HEK293 (cell line): ENCODE measurements at regions not wholly inside any gene's neighbourhood (a gene's known extent, or its start where the extent isn't known, plus 50 kb on each side); places are given as distances from the start of the nearest gene placed in this dataset.

Source experiments
- CTCF ChIA-PET: fragments of 350-600 bp; formaldehyde crosslinking; extraction: SDS; loops from one replicate; lab custom pipeline; 2021; ENCODE audit warnings: antibody characterized with exemption; lab: Yijun Ruan, JAX
- POLR2A ChIA-PET: fragments of 300-600 bp; formaldehyde crosslinking; extraction: SDS; loops from one replicate; lab custom pipeline; 2020; ENCODE audit warnings: antibody characterized with exemption, inconsistent platforms; lab: Yijun Ruan, JAX
- H3K27ac ChIP-seq: fragments of 200-500 bp; sonication (Bioruptor generic); 2 replicates; pipeline ENCODE4 v1.5.1; 2014; ENCODE audit warnings: low read depth, low read length, control low read depth, inconsistent platforms; ENCODE audit errors: extremely low read depth
- H3K36me3 ChIP-seq, 2 experiments: fragments of 200-500 bp in 1 of 2; sonication (Bioruptor generic) in 1 of 2; 1 replicate in 1 of 2; 2 replicates in 1 of 2; pipeline ENCODE4 v1.5.1; 2014 to 2017; ENCODE audit warnings: inconsistent platforms in 2 of 2, low read length in 2 of 2; ENCODE audit not compliant: control insufficient read depth in 2 of 2, insufficient read depth in 1 of 2
- H3K4me1 ChIP-seq: fragments of 200-500 bp; sonication (Bioruptor generic); 2 replicates; pipeline ENCODE4 v1.5.1; 2014; ENCODE audit warnings: mild to moderate bottlenecking, low read length, inconsistent platforms; ENCODE audit not compliant: control insufficient read depth, insufficient read depth
- H3K4me3 ChIP-seq: 2 replicates; pipeline ENCODE4 v1.5.1; 2011; ENCODE audit warnings: low read depth, mild to moderate bottlenecking, control low read depth, low read length, moderate library complexity
- H3K9me3 ChIP-seq: fragments of 200-500 bp; sonication (Bioruptor generic); 2 replicates; pipeline ENCODE4 v1.5.1; 2014; ENCODE audit warnings: low read depth, low read length, inconsistent platforms; ENCODE audit not compliant: control insufficient read depth, insufficient read depth
- BCL11B ChIP-seq: fragments of 450-650 bp; formaldehyde crosslinking; IDR thresholded peaks from 2 replicates; pipeline ENCODE4 v1.5.1; 2016; ENCODE audit warnings: low read depth, missing biosample characterization, missing genetic modification characterization
- EGR2 ChIP-seq: fragments of 450-650 bp; formaldehyde crosslinking; IDR thresholded peaks from 2 replicates; pipeline ENCODE4 v1.5.1; 2016; ENCODE audit warnings: low read depth, missing biosample characterization, missing genetic modification characterization
- GLI4 ChIP-seq: fragments of 450-650 bp; formaldehyde crosslinking; IDR thresholded peaks from 2 replicates; pipeline ENCODE4 v1.5.1; 2016; ENCODE audit warnings: missing biosample characterization, missing genetic modification characterization
- KLF16 ChIP-seq: fragments of 450-650 bp; formaldehyde crosslinking; IDR thresholded peaks from 2 replicates; pipeline ENCODE4 v1.5.1; 2017; ENCODE audit warnings: missing biosample characterization, missing genetic modification characterization
- KLF17 ChIP-seq: fragments of 450-650 bp; formaldehyde crosslinking; IDR thresholded peaks from 2 replicates; pipeline ENCODE4 v1.5.1; 2016; ENCODE audit warnings: missing biosample characterization, missing genetic modification characterization
- MYNN ChIP-seq: fragments of 450-650 bp; formaldehyde crosslinking; IDR thresholded peaks from 2 replicates; pipeline ENCODE4 v1.5.1; 2016; ENCODE audit warnings: missing biosample characterization, missing genetic modification characterization, borderline replicate concordance
- PRDM1 ChIP-seq: fragments of 450-650 bp; formaldehyde crosslinking; IDR thresholded peaks from 2 replicates; pipeline ENCODE4; 2016; ENCODE audit warnings: missing biosample characterization, missing genetic modification characterization
- SETDB1 ChIP-seq: IDR thresholded peaks from one replicate; pipeline ENCODE4 v1.6.1; 2017; ENCODE audit warnings: mild to moderate bottlenecking, low read length, moderate library complexity, mixed read lengths; ENCODE audit not compliant: insufficient read length
- YY1 ChIP-seq: fragments of 450-650 bp; formaldehyde crosslinking; IDR thresholded peaks from 2 replicates; pipeline ENCODE4 v1.5.1; 2018; ENCODE audit warnings: missing biosample characterization, missing genetic modification characterization
- ZBTB49 ChIP-seq: fragments of 450-650 bp; formaldehyde crosslinking; IDR thresholded peaks from 2 replicates; pipeline ENCODE4 v1.5.1; 2016; ENCODE audit warnings: missing biosample characterization, missing genetic modification characterization, low read depth
- ZBTB6 ChIP-seq: fragments of 450-650 bp; formaldehyde crosslinking; IDR thresholded peaks from 2 replicates; pipeline ENCODE4 v1.5.1; 2017; ENCODE audit warnings: missing biosample characterization, missing genetic modification characterization
- ZEB2 ChIP-seq: fragments of 450-650 bp; formaldehyde crosslinking; IDR thresholded peaks from 2 replicates; pipeline ENCODE4 v1.5.1; 2016; ENCODE audit warnings: missing biosample characterization, missing genetic modification characterization
- ZFP3 ChIP-seq: fragments of 450-650 bp; formaldehyde crosslinking; IDR thresholded peaks from 2 replicates; pipeline ENCODE4 v1.5.1; 2016; ENCODE audit warnings: low read depth, missing biosample characterization, missing genetic modification characterization
- ZFP37 ChIP-seq: fragments of 450-650 bp; formaldehyde crosslinking; IDR thresholded peaks from 2 replicates; pipeline ENCODE4 v1.5.1; 2016; ENCODE audit warnings: missing biosample characterization, missing genetic modification characterization
- ZNF112 ChIP-seq: fragments of 450-650 bp; formaldehyde crosslinking; IDR thresholded peaks from 2 replicates; pipeline ENCODE4 v1.5.0; 2017; ENCODE audit warnings: missing biosample characterization, missing genetic modification characterization
- ZNF155 ChIP-seq: fragments of 450-650 bp; formaldehyde crosslinking; IDR thresholded peaks from 2 replicates; pipeline ENCODE4 v1.5.1; 2016; ENCODE audit warnings: missing biosample characterization, missing genetic modification characterization
- ZNF16 ChIP-seq: fragments of 450-650 bp; formaldehyde crosslinking; IDR thresholded peaks from 2 replicates; pipeline ENCODE4 v1.5.1; 2016; ENCODE audit warnings: low read depth, missing biosample characterization, missing genetic modification characterization
- ZNF24 ChIP-seq: fragments of 450-650 bp; formaldehyde crosslinking; IDR thresholded peaks from 2 replicates; pipeline ENCODE4 v1.5.1; 2016; ENCODE audit warnings: missing biosample characterization, missing genetic modification characterization
- ZNF266 ChIP-seq: fragments of 450-650 bp; formaldehyde crosslinking; IDR thresholded peaks from 2 replicates; pipeline ENCODE4 v1.5.1; 2016; ENCODE audit warnings: missing biosample characterization, missing genetic modification characterization, low read depth
- ZNF354C ChIP-seq: fragments of 450-650 bp; formaldehyde crosslinking; IDR thresholded peaks from 2 replicates; pipeline ENCODE4 v1.5.1; 2016; ENCODE audit warnings: missing biosample characterization, missing genetic modification characterization, low read depth, borderline replicate concordance
- ZNF449 ChIP-seq: fragments of 450-650 bp; formaldehyde crosslinking; IDR thresholded peaks from 2 replicates; pipeline ENCODE4 v1.5.1; 2017; ENCODE audit warnings: missing biosample characterization, mild to moderate bottlenecking, missing genetic modification characterization, moderate library complexity
- ZNF501 ChIP-seq: fragments of 450-650 bp; formaldehyde crosslinking; IDR thresholded peaks from 2 replicates; pipeline ENCODE4 v1.5.1; 2016; ENCODE audit warnings: missing biosample characterization, missing genetic modification characterization
- ZNF529 ChIP-seq: fragments of 450-650 bp; formaldehyde crosslinking; IDR thresholded peaks from 2 replicates; pipeline ENCODE4 v1.5.1; 2017; ENCODE audit warnings: missing genetic modification characterization, missing biosample characterization; ENCODE audit not compliant: insufficient replicate concordance
- ZNF544 ChIP-seq: fragments of 450-650 bp; formaldehyde crosslinking; IDR thresholded peaks from 2 replicates; pipeline ENCODE4 v1.5.0; 2017; ENCODE audit warnings: missing biosample characterization, missing genetic modification characterization
- ZNF571 ChIP-seq: fragments of 450-650 bp; formaldehyde crosslinking; IDR thresholded peaks from 2 replicates; pipeline ENCODE4 v1.5.0; 2017; ENCODE audit warnings: missing biosample characterization, missing genetic modification characterization
- ZNF585B ChIP-seq: fragments of 450-650 bp; formaldehyde crosslinking; IDR thresholded peaks from 2 replicates; pipeline ENCODE4 v1.5.1; 2016; ENCODE audit warnings: missing biosample characterization, missing genetic modification characterization
- ZNF596 ChIP-seq: fragments of 450-650 bp; IDR thresholded peaks from 2 replicates; pipeline ENCODE4 v1.5.0; 2018; ENCODE audit warnings: missing biosample characterization, mild to moderate bottlenecking, missing genetic modification characterization, moderate library complexity
- ZNF785 ChIP-seq: fragments of 450-650 bp; formaldehyde crosslinking; IDR thresholded peaks from 2 replicates; pipeline ENCODE4 v1.5.1; 2016; ENCODE audit warnings: missing biosample characterization, missing genetic modification characterization
- ZNF792 ChIP-seq: fragments of 450-650 bp; formaldehyde crosslinking; IDR thresholded peaks from 2 replicates; pipeline ENCODE4 v1.5.1; 2016; ENCODE audit warnings: missing biosample characterization, missing genetic modification characterization
- ZSCAN18 ChIP-seq: fragments of 450-650 bp; formaldehyde crosslinking; IDR thresholded peaks from 2 replicates; pipeline ENCODE4 v1.5.1; 2016; ENCODE audit warnings: missing biosample characterization, missing genetic modification characterization

GRCh38 chr6:155847711-155848110 lies 392.1 kb upstream of the NOX3 start:
- Histone ChIP-seq H3K4me3 (no peak overlapping the region), H3K9me3 (no peaks in the 10 kb centered on the region), H3K36me3 (no peaks in the 10 kb centered on the region), H3K27ac (no peak overlapping the region), H3K4me1 (no peaks in the 10 kb centered on the region)
- CTCF ChIA-PET = no interaction called here
- POLR2A ChIA-PET = no interaction called here
- TF ChIP-seq ZFP3 (tag by site-specific recombination) (no peak), ZNF501 (tag by site-specific recombination) (no peak), GLI4 (tag by site-specific recombination) (no peak), ZSCAN18 (tag by site-specific recombination) (no peak), SETDB1 (no peak), ZFP37 (tag by site-specific recombination) (no peak), PRDM1 (no peak), YY1 (tag by site-specific recombination) (no peak), ZBTB6 (tag by site-specific recombination) (no peak), ZBTB49 (tag by site-specific recombination) (no peak), ZNF596 (no peak), ZNF24 (tag by site-specific recombination) (no peak)

- H3K27ac ChIP-seq = no peak overlapping the region
- H3K4me3 ChIP-seq = no peak overlapping the region
- no peaks in the 10 kb centered on the region for H3K36me3 ChIP-seq
- ChIA-PET CTCF (no interaction called here), POLR2A (no interaction called here)
- H3K4me1 ChIP-seq = no peaks in the 10 kb centered on the region
- TF ChIP-seq BCL11B (tag by site-specific recombination) (no peak), EGR2 (tag by site-specific recombination) (no peak), ZNF792 (no peak), ZNF16 (tag by site-specific recombination) (no peak), KLF16 (tag by site-specific recombination) (no peak), KLF17 (tag by site-specific recombination) (no peak), ZNF596 (no peak), ZNF449 (tag by site-specific recombination) (no peak), ZNF785 (tag by site-specific recombination) (no peak), MYNN (no peak), ZNF585B (tag by site-specific recombination) (no peak), ZNF112 (tag by site-specific recombination) (no peak), ZNF354C (tag by site-specific recombination) (no peak), ZEB2 (tag by site-specific recombination) (no peak), ZNF544 (tag by site-specific recombination) (no peak), ZNF571 (no peak), ZNF266 (no peak), ZNF155 (tag by site-specific recombination) (no peak), ZNF529 (no peak)
- no peaks in the 10 kb centered on the region for H3K9me3 ChIP-seq
These were observed 381.8 kb upstream of the NOX3 start for GRCh38 chr6:155837474-155837873.
